GM23338 (cell line): ENCODE measurements at regions not wholly inside any gene's neighbourhood (a gene's known extent, or its start where the extent isn't known, plus 50 kb on each side); places are given as distances from the start of the nearest gene placed in this dataset.

Experiments
- ATAC-seq: fragments of 200-7000 bp; cut with Tn5 transposase; 3 replicates; pipeline ENCODE4 v1.9.1; 2020
- DNase-seq: peaks from one replicate; pipeline ENCODE4 v3.0.0-alpha.2; 2015; ENCODE audit warnings: low spot score
- H2AFZ ChIP-seq: fragments of 200-600 bp; sonication (generic); 2 replicates; pipeline ENCODE4 v1.8.0; 2016; ENCODE audit warnings: antibody characterized with exemption, mild to moderate bottlenecking, moderate library complexity
- H3F3A ChIP-seq: fragments of 200-600 bp; sonication (generic); replicated peaks from 2 replicates; pipeline ENCODE4 v1.8.0; 2017; ENCODE audit warnings: antibody characterized with exemption, mixed run types, low read depth
- H3K27ac ChIP-seq: fragments of 200-600 bp; sonication (generic); 2 replicates; pipeline ENCODE4 v1.6.1; 2016; ENCODE audit warnings: low read depth
- H3K27me3 ChIP-seq: fragments of 200-600 bp; sonication (generic); 2 replicates; pipeline ENCODE4 v1.8.0; 2016; ENCODE audit warnings: mild to moderate bottlenecking, mixed run types, moderate library complexity; ENCODE audit not compliant: insufficient read depth
- H3K36me3 ChIP-seq: fragments of 200-600 bp; sonication (generic); 2 replicates; pipeline ENCODE4 v1.8.0; 2016; ENCODE audit warnings: mild to moderate bottlenecking; ENCODE audit not compliant: insufficient read depth
- H3K4me1 ChIP-seq: fragments of 200-600 bp; sonication (generic); 2 replicates; pipeline ENCODE4 v1.8.0; 2016; ENCODE audit warnings: mild to moderate bottlenecking, moderate library complexity; ENCODE audit not compliant: insufficient read depth
- H3K4me2 ChIP-seq: fragments of 200-600 bp; sonication (generic); 2 replicates; pipeline ENCODE4 v1.7.1; 2017; ENCODE audit warnings: mixed run types
- H3K4me3 ChIP-seq: fragments of 200-600 bp; sonication (generic); 2 replicates; pipeline ENCODE4 v1.6.1; 2016; ENCODE audit warnings: mixed run types
- H3K79me2 ChIP-seq: fragments of 200-600 bp; sonication (generic); replicated peaks from 2 replicates; pipeline ENCODE4 v1.8.0; 2017; ENCODE audit warnings: mild to moderate bottlenecking; ENCODE audit not compliant: insufficient read depth
- H3K9me2 ChIP-seq: fragments of 200-600 bp; sonication (generic); 2 replicates; pipeline ENCODE4 v1.8.0; 2017; ENCODE audit not compliant: insufficient read depth
- H4K20me1 ChIP-seq: fragments of 200-600 bp; sonication (generic); replicated peaks from 2 replicates; pipeline ENCODE4 v1.8.0; 2017; ENCODE audit warnings: mild to moderate bottlenecking; ENCODE audit not compliant: insufficient read depth
- H3K27ac Mint-ChIP-seq: 2 replicates; pipeline ENCODE4 v1.8.0; 2020; ENCODE audit warnings: inconsistent platforms, mild to moderate bottlenecking, moderate library complexity, mixed read lengths
- H3K27me3 Mint-ChIP-seq: 3 replicates; pipeline ENCODE4 v1.8.0; 2022; ENCODE audit warnings: low read depth, mild to moderate bottlenecking, moderate library complexity, mixed read lengths, inconsistent platforms; ENCODE audit not compliant: insufficient read depth, poor library complexity
- H3K36me3 Mint-ChIP-seq: 3 replicates; pipeline ENCODE4 v1.8.0; 2021; ENCODE audit warnings: low read depth, mild to moderate bottlenecking, inconsistent platforms, moderate library complexity, mixed read lengths
- H3K4me1 Mint-ChIP-seq: 3 replicates; pipeline ENCODE4 v1.8.0; 2020; ENCODE audit warnings: mild to moderate bottlenecking, inconsistent platforms, mixed read lengths
- H3K4me3 Mint-ChIP-seq: 3 replicates; pipeline ENCODE4 v1.8.0; 2021; ENCODE audit warnings: moderate library complexity, mild to moderate bottlenecking, inconsistent platforms, mixed read lengths
- H3K9me3 Mint-ChIP-seq: 3 replicates; pipeline ENCODE4 v1.8.0; 2020; ENCODE audit warnings: moderate library complexity, mild to moderate bottlenecking, inconsistent platforms, mixed read lengths
- CREB1 ChIP-seq: fragments of 250-450 bp; sonication (Bioruptor Pico); IDR thresholded peaks from 2 replicates; pipeline ENCODE4 v1.5.0; 2020; ENCODE audit warnings: low read depth, mild to moderate bottlenecking, moderate library complexity
- CTCF ChIP-seq, 2 experiments: fragments of 200-600 bp in 1 of 2; sonication (generic) in 1 of 2; conservative IDR thresholded peaks; 2 replicates each; pipeline versions ENCODE4 v1.5.1 to v1.6.1; 2016 to 2017; ENCODE audit warnings: antibody characterized with exemption in 2 of 2, low read depth in 2 of 2, mild to moderate bottlenecking in 2 of 2, moderate library complexity in 1 of 2
- ETS1 ChIP-seq: IDR thresholded peaks from 2 replicates; pipeline ENCODE4 v1.6.1; 2016; ENCODE audit warnings: antibody characterized with exemption
- EZH2 ChIP-seq: fragments of 200-600 bp; sonication (generic); IDR thresholded peaks from one replicate; pipeline ENCODE4 v1.8.0; 2017; ENCODE audit warnings: antibody characterized with exemption, mild to moderate bottlenecking, low read depth; ENCODE audit not compliant: unreplicated experiment
- EZH2phosphoT487 ChIP-seq: fragments of 200-600 bp; sonication (generic); IDR thresholded peaks from one replicate; pipeline ENCODE4 v1.8.1; 2018; ENCODE audit warnings: antibody characterized with exemption; ENCODE audit not compliant: unreplicated experiment
- JUNB ChIP-seq: IDR thresholded peaks from one replicate; pipeline ENCODE4 v1.6.1; 2016; ENCODE audit warnings: antibody characterized with exemption; ENCODE audit not compliant: unreplicated experiment
- NANOG ChIP-seq: IDR thresholded peaks from 2 replicates; pipeline ENCODE4 v1.6.1; 2016; ENCODE audit warnings: antibody characterized with exemption, borderline replicate concordance
- POLR2AphosphoS5 ChIP-seq: IDR thresholded peaks from 2 replicates; pipeline ENCODE4 v1.6.1; 2016; ENCODE audit warnings: antibody characterized with exemption, low read depth
- REST ChIP-seq: IDR thresholded peaks from one replicate; pipeline ENCODE4 v1.6.1; 2018; ENCODE audit warnings: antibody characterized with exemption; ENCODE audit not compliant: unreplicated experiment
- STAT1 ChIP-seq: IDR thresholded peaks from one replicate; pipeline ENCODE4 v1.6.1; 2016; ENCODE audit warnings: antibody characterized with exemption; ENCODE audit not compliant: unreplicated experiment
- ZNF114 ChIP-seq: fragments of 250-450 bp; sonication (Bioruptor Pico); IDR thresholded peaks from 2 replicates; pipeline ENCODE4 v1.5.0; 2020; ENCODE audit warnings: mild to moderate bottlenecking, moderate library complexity
- ZNF331 ChIP-seq: fragments of 250-450 bp; sonication (Bioruptor Pico); IDR thresholded peaks from 2 replicates; pipeline ENCODE4 v1.5.0; 2020; ENCODE audit warnings: low read depth, mild to moderate bottlenecking, moderate library complexity
- ZNF462 ChIP-seq: fragments of 250-450 bp; sonication (Bioruptor Pico); IDR thresholded peaks from 2 replicates; pipeline ENCODE4 v1.5.0; 2020; ENCODE audit warnings: mild to moderate bottlenecking, moderate library complexity

- peaks cover 3% of the 10 kb centered on the region; the same call in 1 of the 3 replicates for H3K4me1 Mint-ChIP-seq
- Histone ChIP-seq H4K20me1 (no peaks in the 10 kb centered on the region), H3K9me2 (no peaks in the 10 kb centered on the region), H3K27ac (no peak overlapping the region), H3K4me1 (no peaks in the 10 kb centered on the region), H3K4me2 (no peak overlapping the region), H3K36me3 (0 out of 2 replicates have a peak, but pooled peaks cover 5% of the 10 kb centered on the region), H3K79me2 (no peaks in the 10 kb centered on the region), H3F3A (no peaks in the 10 kb centered on the region), H3K27me3 (no peaks in the 10 kb centered on the region), H3K4me3 (no peak overlapping the region), H2AFZ (no peak overlapping the region)
- peaks cover 60% of the 10 kb centered on the region for H3K9me3 Mint-ChIP-seq
- H3K27me3 Mint-ChIP-seq, result peaks cover 2% of the 10 kb centered on the region
- no peak overlapping the region for H3K4me3 Mint-ChIP-seq
- ATAC-seq (no peak), DNase-seq (no peak)
- peaks cover 17% of the 10 kb centered on the region; the same call in 2 of the 3 replicates for H3K36me3 Mint-ChIP-seq
- H3K27ac Mint-ChIP-seq, result no peak overlapping the region
- no peak for TF ChIP-seq EZH2
- no peak for TF ChIP-seq JUNB
- TF ChIP-seq EZH2phosphoT487, result no peak
- no peak for TF ChIP-seq NANOG
- no peak for TF ChIP-seq STAT1
- no peak for TF ChIP-seq POLR2AphosphoS5
- TF ChIP-seq CTCF (conservative IDR thresholded peaks at IDR 0.05; ENCODE audit: low read depth in 2 of 2), result no peak
- no peak for TF ChIP-seq ZNF331
- no peak for TF ChIP-seq ZNF462
- TF ChIP-seq REST, result no peak
- no peak for TF ChIP-seq ETS1
- TF ChIP-seq CREB1 (CRISPR knock-in tag), result no peak
- TF ChIP-seq ZNF114 (CRISPR knock-in tag), result no peak
These were observed 68.0 kb upstream of the TBC1D3K start for GRCh38 chr17:37856245-37856644.
